ENCODE measurements at regions not wholly inside any gene's neighbourhood (a gene's known extent, or its start where the extent isn't known, plus 50 kb on each side); places are given as distances from the start of the nearest gene placed in this dataset.

- no peak for ATAC-seq (ENCODE audit: low read depth)
- CTCF ChIA-PET = no interaction called here
These were observed 144.7 kb upstream of the ZNF716 start for GRCh38 chr7:57305192-57305748.

DNA sequence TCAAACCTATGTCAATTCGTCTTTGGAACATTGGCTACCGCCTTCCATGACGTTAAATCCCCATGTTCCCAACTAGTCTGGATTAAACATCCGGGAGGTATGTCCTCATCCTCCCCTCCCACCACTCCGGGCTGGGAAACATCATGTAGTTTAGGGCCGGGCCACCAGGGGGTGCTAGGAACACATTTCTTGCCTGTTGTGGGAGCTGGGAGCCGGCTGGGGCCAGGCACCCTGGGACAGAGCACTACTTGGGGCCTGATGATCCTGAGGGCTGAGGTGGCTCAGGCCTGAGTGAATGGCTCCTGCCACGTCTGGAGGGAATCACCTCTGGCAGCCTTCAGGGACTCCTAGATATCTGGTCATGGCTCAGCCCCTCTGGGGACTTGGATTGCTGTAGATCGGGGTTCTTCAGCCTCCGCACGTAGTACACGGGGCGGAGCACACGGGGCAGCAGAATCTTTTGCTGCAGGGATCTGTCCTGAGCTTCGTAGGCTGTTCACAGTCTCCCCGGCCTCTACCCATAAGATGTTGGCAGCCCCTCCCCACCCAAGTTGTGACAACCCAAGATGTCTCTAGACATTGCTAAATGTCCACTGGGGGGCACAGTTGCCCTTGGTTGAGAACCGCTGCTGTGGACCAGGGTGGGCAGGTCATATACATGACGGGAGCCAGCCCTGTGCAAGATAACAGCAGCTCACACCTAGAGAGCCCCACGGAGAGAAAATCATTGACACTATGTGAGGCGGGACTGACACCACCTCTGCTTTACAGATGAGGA lies 141.2 kb upstream of the ZNF716 start:
- POLR2A ChIA-PET = no interaction called here
- Histone ChIP-seq H3K79me2 (ENCODE audit: control insufficient read depth, insufficient read depth, low read length) (no peaks in the 10 kb centered on the region), H3K9ac (ENCODE audit: low read length) (no peak overlapping the region), H3K4me1 (ENCODE audit: control insufficient read depth in 2 of 2, insufficient read depth in 2 of 2, low read length in 2 of 2) (no peaks in the 10 kb centered on the region), H3K4me2 (replicated peaks; ENCODE audit: low read depth, low read length, poor library complexity, severe bottlenecking) (no peak overlapping the region), H3K4me3 (ENCODE audit: control extremely low read depth in 1 of 5, extremely low read depth in 1 of 5, insufficient read depth in 1 of 5, low read depth in 2 of 5, low read length in 4 of 5) (no peak overlapping the region), H3K27me3 (replicated peaks in 1 of 4; ENCODE audit: control extremely low read depth in 1 of 4, control insufficient read depth in 3 of 4, insufficient read depth in 4 of 4, low read length in 3 of 4) (no peaks in the 10 kb centered on the region), H2AFZ (ENCODE audit: insufficient read depth, low read depth, low read length, poor library complexity, severe bottlenecking) (no peak overlapping the region), H3K36me3 (replicated peaks in 1 of 2; ENCODE audit: control extremely low read depth in 1 of 2, control insufficient read depth in 1 of 2, extremely low read depth in 1 of 2, insufficient read depth in 2 of 2, low read length in 1 of 2) (no peaks in the 10 kb centered on the region), H3K27ac (ENCODE audit: low read length in 2 of 2) (no peak overlapping the region), H3K9me3 (ENCODE audit: control extremely low read depth in 1 of 3, control insufficient read depth in 2 of 3, insufficient read depth in 1 of 3, low read length in 2 of 3) (peaks cover 0 to 50% (median 0%) of the 10 kb centered on the region in 3 donors), H4K20me1 (ENCODE audit: control insufficient read depth, insufficient read depth, low read length, poor library complexity, severe bottlenecking) (no peaks in the 10 kb centered on the region)
- CTCF ChIA-PET = no interaction called here
- WGBS (ENCODE audit: insufficient coverage) = 78% methylated on average over 19 of the region's 20 CpGs
- H3K27me3 Mint-ChIP-seq = no peaks in the 10 kb centered on the region
- TF ChIP-seq EZH2 (IDR thresholded peaks at IDR 0.05; ENCODE audit: borderline replicate concordance, insufficient read depth, low read depth, low read length, poor library complexity, severe bottlenecking) = no peak
- TF ChIP-seq, protein P1, sequence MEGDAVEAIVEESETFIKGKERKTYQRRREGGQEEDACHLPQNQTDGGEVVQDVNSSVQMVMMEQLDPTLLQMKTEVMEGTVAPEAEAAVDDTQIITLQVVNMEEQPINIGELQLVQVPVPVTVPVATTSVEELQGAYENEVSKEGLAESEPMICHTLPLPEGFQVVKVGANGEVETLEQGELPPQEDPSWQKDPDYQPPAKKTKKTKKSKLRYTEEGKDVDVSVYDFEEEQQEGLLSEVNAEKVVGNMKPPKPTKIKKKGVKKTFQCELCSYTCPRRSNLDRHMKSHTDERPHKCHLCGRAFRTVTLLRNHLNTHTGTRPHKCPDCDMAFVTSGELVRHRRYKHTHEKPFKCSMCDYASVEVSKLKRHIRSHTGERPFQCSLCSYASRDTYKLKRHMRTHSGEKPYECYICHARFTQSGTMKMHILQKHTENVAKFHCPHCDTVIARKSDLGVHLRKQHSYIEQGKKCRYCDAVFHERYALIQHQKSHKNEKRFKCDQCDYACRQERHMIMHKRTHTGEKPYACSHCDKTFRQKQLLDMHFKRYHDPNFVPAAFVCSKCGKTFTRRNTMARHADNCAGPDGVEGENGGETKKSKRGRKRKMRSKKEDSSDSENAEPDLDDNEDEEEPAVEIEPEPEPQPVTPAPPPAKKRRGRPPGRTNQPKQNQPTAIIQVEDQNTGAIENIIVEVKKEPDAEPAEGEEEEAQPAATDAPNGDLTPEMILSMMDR (IDR thresholded peaks at IDR 0.05) = no peak
- no peak overlapping the region for H3K27ac Mint-ChIP-seq
- ATAC-seq (ENCODE audit: low read depth) (no peak), DNase-seq (no peak)
- no peak overlapping the region for H3K4me3 Mint-ChIP-seq
- intact Hi-C loops (cut with micrococcal nuclease) = no loop called here
- peaks cover 17% of the 10 kb centered on the region for H3K9me3 Mint-ChIP-seq (ENCODE audit: insufficient read depth)
- no peaks in the 10 kb centered on the region for H3K4me1 Mint-ChIP-seq

More at GRCh38 chr7:57305192-57305748, 144.7 kb upstream of the ZNF716 start:
- Histone ChIP-seq H3K4me3 (ENCODE audit: control extremely low read depth in 1 of 5, extremely low read depth in 1 of 5, insufficient read depth in 1 of 5, low read depth in 2 of 5, low read length in 4 of 5) (no peak overlapping the region), H3K27ac (ENCODE audit: low read length in 2 of 2) (no peak overlapping the region), H2AFZ (ENCODE audit: insufficient read depth, low read depth, low read length, poor library complexity, severe bottlenecking) (no peak overlapping the region), H3K79me2 (ENCODE audit: control insufficient read depth, insufficient read depth, low read length) (no peaks in the 10 kb centered on the region), H3K36me3 (replicated peaks in 1 of 2; ENCODE audit: control extremely low read depth in 1 of 2, control insufficient read depth in 1 of 2, extremely low read depth in 1 of 2, insufficient read depth in 2 of 2, low read length in 1 of 2) (no peaks in the 10 kb centered on the region), H3K9me3 (ENCODE audit: control extremely low read depth in 1 of 3, control insufficient read depth in 2 of 3, insufficient read depth in 1 of 3, low read length in 2 of 3) (peaks cover 0 to 30% (median 3%) of the 10 kb centered on the region in 3 donors), H4K20me1 (ENCODE audit: control insufficient read depth, insufficient read depth, low read length, poor library complexity, severe bottlenecking) (no peaks in the 10 kb centered on the region), H3K9ac (ENCODE audit: low read length) (no peak overlapping the region), H3K4me2 (replicated peaks; ENCODE audit: low read depth, low read length, poor library complexity, severe bottlenecking) (no peak overlapping the region), H3K4me1 (ENCODE audit: control insufficient read depth in 2 of 2, insufficient read depth in 2 of 2, low read length in 2 of 2) (no peaks in the 10 kb centered on the region), H3K27me3 (replicated peaks in 1 of 4; ENCODE audit: control extremely low read depth in 1 of 4, control insufficient read depth in 3 of 4, insufficient read depth in 4 of 4, low read length in 3 of 4) (no peaks in the 10 kb centered on the region)
- Mint-ChIP-seq H3K4me3 (no peak overlapping the region), H3K4me1 (no peaks in the 10 kb centered on the region), H3K27me3 (no peaks in the 10 kb centered on the region), H3K27ac (no peak overlapping the region), H3K9me3 (ENCODE audit: insufficient read depth) (peaks cover 12% of the 10 kb centered on the region)
- POLR2A ChIA-PET = no interaction called here
- TF ChIP-seq EZH2 (IDR thresholded peaks at IDR 0.05; ENCODE audit: borderline replicate concordance, insufficient read depth, low read depth, low read length, poor library complexity, severe bottlenecking) = no peak
- DNase-seq = no peak
- intact Hi-C loops (cut with micrococcal nuclease) = no loop called here
- 65% methylated on average over 15 of the region's 17 CpGs for WGBS (ENCODE audit: insufficient coverage)
